ENCODE measurements at regions not wholly inside any gene's neighbourhood (a gene's known extent, or its start where the extent isn't known, plus 50 kb on each side); places are given as distances from the start of the nearest gene placed in this dataset.

DNA sequence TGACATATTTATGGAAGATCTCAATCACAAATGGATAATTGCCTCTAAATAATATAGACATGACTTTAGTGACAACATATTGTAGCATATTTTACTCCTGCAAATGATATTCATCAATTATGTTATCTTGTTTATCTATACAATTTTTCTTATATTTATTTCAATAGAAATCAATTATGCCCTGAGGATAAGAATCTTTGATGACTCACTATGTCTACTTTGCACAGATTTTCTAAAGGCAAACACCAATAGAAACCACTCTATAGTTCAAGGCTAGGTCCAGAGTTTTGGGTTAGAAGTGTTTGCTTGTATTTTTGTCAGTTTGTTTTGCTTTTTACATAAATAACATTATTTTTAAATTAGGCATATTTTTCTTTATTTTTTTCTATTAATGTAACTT is 879.0 kb downstream of the LTN1 start:
- no peak overlapping the region for H3K4me3 ChIP-seq (replicated peaks; ENCODE audit: low read depth, low read length)
- DNase-seq (ENCODE audit: low read depth) = no peak
- TF ChIP-seq CTCF (IDR thresholded peaks at IDR 0.05; ENCODE audit: low read length, missing control alignments) = no peak

DNA sequence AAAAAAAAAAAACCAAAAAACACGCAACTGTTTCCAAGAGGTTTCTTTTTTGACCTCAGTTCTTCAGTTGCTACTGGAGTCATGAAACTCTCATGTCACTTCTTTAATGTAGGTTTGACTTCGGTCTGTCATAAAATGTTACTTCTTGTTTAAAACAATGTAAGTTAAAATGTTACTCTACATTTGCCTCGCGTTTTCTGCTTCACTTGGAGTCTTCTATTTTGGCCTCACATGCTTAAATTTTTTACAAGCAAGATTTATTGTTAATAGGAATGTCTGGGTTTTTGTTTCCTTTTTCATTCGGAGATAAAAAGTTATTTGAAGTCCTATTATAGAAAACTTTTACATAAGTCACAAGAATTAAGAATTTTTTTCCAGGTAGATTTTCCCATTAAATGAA is 880.2 kb downstream of the LTN1 start:
- DNase-seq (ENCODE audit: low read depth) = no peak
- TF ChIP-seq CTCF (IDR thresholded peaks at IDR 0.05; ENCODE audit: low read length, missing control alignments) = no peak
- no peak overlapping the region for H3K4me3 ChIP-seq (replicated peaks; ENCODE audit: low read depth, low read length)

GRCh38 chr21:28111151-28111619 is 881.5 kb downstream of the LTN1 start:
- DNase-seq (ENCODE audit: low read depth) = peak; percentile 95
- TF ChIP-seq CTCF (IDR thresholded peaks at IDR 0.05; ENCODE audit: low read length, missing control alignments) = no peak
- peak overlapping the region; percentile 19 for H3K4me3 ChIP-seq (replicated peaks; ENCODE audit: low read depth, low read length)

- no peak overlapping the region for H3K4me3 ChIP-seq (replicated peaks; ENCODE audit: low read depth, low read length)
- DNase-seq (ENCODE audit: low read depth) = no peak
- TF ChIP-seq CTCF (IDR thresholded peaks at IDR 0.05; ENCODE audit: low read length, missing control alignments) = no peak
Observed at GRCh38 chr21:28110716-28111115, 882.0 kb downstream of the LTN1 start.

DNA sequence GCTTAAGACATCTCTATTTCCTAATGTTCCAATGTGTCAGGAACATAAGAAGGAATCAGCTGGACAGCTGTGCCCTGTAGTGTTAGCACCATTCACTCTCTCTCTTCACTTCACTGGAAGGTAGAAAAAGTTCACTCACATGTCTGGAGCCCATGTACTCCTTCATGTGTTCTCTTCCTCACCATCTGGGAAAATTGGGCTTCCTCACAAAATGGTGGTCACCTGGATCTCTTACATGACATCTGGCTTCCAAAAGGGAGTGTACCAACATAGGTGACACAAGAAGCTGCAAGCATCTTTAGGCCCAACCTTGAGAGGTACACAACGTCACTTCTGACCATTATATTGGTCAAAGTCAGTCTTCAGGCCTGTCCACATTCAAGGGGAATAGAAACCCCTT is 882.6 kb downstream of the LTN1 start:
- no peak for TF ChIP-seq CTCF (IDR thresholded peaks at IDR 0.05; ENCODE audit: low read length, missing control alignments)
- DNase-seq (ENCODE audit: low read depth) = no peak
- H3K4me3 ChIP-seq (replicated peaks; ENCODE audit: low read depth, low read length) = no peak overlapping the region

DNA sequence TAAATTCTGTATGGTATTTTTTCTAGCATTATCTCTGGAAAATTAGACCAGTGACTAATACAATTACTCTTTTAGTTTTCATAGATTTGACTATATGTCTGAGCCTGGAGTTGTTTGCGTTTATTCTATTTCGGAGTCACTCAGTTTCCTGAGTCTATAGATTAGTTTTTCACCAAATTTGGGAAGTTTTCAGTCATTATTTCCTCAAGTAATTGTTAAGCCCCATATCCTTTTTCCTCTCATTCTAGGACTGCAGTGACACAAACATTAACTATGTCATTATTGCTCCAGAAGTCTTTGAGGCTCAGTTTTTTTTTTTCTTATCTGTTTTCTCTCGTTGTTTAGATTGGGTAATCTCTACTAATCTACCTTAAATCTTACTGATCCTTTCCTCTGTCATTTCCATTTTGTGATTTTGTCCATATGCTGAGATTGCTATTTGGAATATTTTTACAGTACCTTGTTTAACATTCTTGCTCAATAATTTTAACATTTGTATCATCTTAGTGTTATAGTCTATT is 886.2 kb downstream of the LTN1 start:
- TF ChIP-seq CTCF (IDR thresholded peaks at IDR 0.05; ENCODE audit: low read length, missing control alignments) = no peak
- H3K4me3 ChIP-seq (replicated peaks; ENCODE audit: low read depth, low read length) = no peak overlapping the region
- no peak for DNase-seq (ENCODE audit: low read depth)

- no peak overlapping the region for H3K4me3 ChIP-seq (replicated peaks; ENCODE audit: low read depth, low read length)
- no peak for TF ChIP-seq CTCF (IDR thresholded peaks at IDR 0.05; ENCODE audit: low read length, missing control alignments)
- no peak for DNase-seq (ENCODE audit: low read depth)
Observed at GRCh38 chr21:28104346-28104745, 888.3 kb downstream of the LTN1 start.
